ENCODE measurements at regions not wholly inside any gene's neighbourhood (a gene's known extent, or its start where the extent isn't known, plus 50 kb on each side); places are given as distances from the start of the nearest gene placed in this dataset.

DNA sequence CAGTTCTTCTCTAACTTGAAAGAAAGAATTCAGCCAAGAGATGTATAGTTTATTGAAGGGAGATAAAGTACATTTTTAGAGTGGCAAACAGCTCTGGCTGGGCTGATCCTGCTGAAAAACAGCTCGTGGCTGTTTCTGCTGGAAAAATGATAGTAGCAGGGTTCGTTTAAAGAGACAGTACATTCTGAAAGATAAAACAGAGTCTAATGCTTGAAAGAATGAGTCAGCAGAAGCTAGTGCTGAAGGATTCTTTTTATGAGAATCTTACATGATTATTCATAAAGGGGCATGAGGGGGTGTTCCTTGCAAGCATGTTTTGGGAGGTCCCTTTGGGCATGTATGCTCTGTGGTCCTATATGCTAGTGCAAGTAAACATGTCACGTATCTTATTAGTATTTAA lies 790.0 kb downstream of the PCDH18 start:
- no peak for TF ChIP-seq CTCF (IDR thresholded peaks at IDR 0.05; ENCODE audit: borderline replicate concordance)
- Histone ChIP-seq H3K4me3 (no peak overlapping the region), H3K27me3 (ENCODE audit: low read depth) (no peaks in the 10 kb centered on the region), H3K4me1 (no peaks in the 10 kb centered on the region), H3K27ac (replicated peaks) (no peak overlapping the region), H3K36me3 (no peaks in the 10 kb centered on the region), H3K9me3 (replicated peaks) (peaks cover 7% of the 10 kb centered on the region)
- intact Hi-C loops (cut with micrococcal nuclease): no loop called here
- no peak for DNase-seq

- H3K36me3 ChIP-seq: no peaks in the 10 kb centered on the region
- no peaks in the 10 kb centered on the region for H3K4me1 ChIP-seq
- H3K27ac ChIP-seq (replicated peaks): no peak overlapping the region
- H3K27me3 ChIP-seq (ENCODE audit: low read depth): no peaks in the 10 kb centered on the region
- H3K9me3 ChIP-seq (replicated peaks): peaks cover 7% of the 10 kb centered on the region
- TF ChIP-seq CTCF (IDR thresholded peaks at IDR 0.05; ENCODE audit: borderline replicate concordance): no peak
- no peak for DNase-seq
- no peak overlapping the region for H3K4me3 ChIP-seq
- intact Hi-C loops (cut with micrococcal nuclease): no loop called here
Measured at GRCh38 chr4:136741468-136741867, 790.8 kb downstream of the PCDH18 start.

DNA sequence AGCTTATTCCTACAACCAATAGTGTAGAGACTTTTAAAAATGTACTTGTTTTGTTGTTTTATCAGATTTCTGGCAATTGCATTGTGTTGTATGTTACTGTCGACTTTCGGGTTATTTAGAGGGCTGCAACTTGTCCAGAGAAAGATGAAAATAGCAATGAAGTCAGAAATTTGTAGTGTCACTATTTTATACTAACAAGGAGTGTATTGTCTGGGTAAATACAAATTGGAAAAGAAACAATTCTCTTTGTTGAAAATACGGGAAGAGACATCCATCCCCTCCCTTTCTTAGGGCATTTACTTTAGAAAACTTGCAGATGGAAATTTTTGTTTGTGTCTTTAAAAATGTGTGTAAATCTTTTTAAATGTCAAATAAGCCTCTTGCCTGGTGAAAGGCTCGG lies 792.0 kb downstream of the PCDH18 start:
- no peak for DNase-seq
- TF ChIP-seq CTCF (IDR thresholded peaks at IDR 0.05; ENCODE audit: borderline replicate concordance): no peak
- Histone ChIP-seq H3K4me3 (no peak overlapping the region), H3K27ac (replicated peaks) (no peak overlapping the region), H3K27me3 (ENCODE audit: low read depth) (no peaks in the 10 kb centered on the region), H3K9me3 (replicated peaks) (peaks cover 7% of the 10 kb centered on the region), H3K4me1 (no peaks in the 10 kb centered on the region), H3K36me3 (no peaks in the 10 kb centered on the region)
- intact Hi-C loops (cut with micrococcal nuclease): no loop called here

DNA sequence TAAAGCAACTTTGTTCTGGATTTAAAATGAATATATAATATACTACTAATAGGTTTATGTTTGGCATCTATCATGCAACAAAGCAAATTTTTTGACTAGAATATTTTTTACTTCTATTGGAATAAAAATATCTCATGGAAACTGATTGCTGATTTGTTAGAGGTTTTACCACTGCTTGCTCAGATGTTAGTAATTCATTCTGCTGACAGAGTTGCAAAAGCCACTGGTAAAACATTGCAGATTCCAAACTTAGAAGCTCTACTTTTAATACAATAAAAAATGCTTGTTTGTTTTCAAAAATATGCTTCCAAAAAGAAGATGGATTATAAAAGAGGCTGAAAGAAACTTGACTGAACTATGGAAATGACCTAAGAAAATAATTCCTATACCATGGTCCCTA lies 795.2 kb downstream of the PCDH18 start:
- Histone ChIP-seq H3K27ac (replicated peaks) (no peak overlapping the region), H3K4me1 (no peaks in the 10 kb centered on the region), H3K27me3 (ENCODE audit: low read depth) (no peaks in the 10 kb centered on the region), H3K9me3 (replicated peaks) (no peaks in the 10 kb centered on the region), H3K36me3 (no peaks in the 10 kb centered on the region), H3K4me3 (no peak overlapping the region)
- DNase-seq: no peak
- no peak for TF ChIP-seq CTCF (IDR thresholded peaks at IDR 0.05; ENCODE audit: borderline replicate concordance)
- intact Hi-C loops (cut with micrococcal nuclease): no loop called here

GRCh38 chr4:136731025-136731424 lies 801.3 kb downstream of the PCDH18 start:
- no peak for DNase-seq
- H3K27me3 ChIP-seq (ENCODE audit: low read depth): no peaks in the 10 kb centered on the region
- no peaks in the 10 kb centered on the region for H3K36me3 ChIP-seq
- TF ChIP-seq CTCF (IDR thresholded peaks at IDR 0.05; ENCODE audit: borderline replicate concordance): no peak
- intact Hi-C loops (cut with micrococcal nuclease): no loop called here
- H3K9me3 ChIP-seq (replicated peaks): peaks cover 8% of the 10 kb centered on the region
- no peak overlapping the region for H3K4me3 ChIP-seq
- no peak overlapping the region for H3K27ac ChIP-seq (replicated peaks)
- H3K4me1 ChIP-seq: no peaks in the 10 kb centered on the region
